ENCODE measurements at regions not wholly inside any gene's neighbourhood (a gene's known extent, or its start where the extent isn't known, plus 50 kb on each side); places are given as distances from the start of the nearest gene placed in this dataset.

DNA sequence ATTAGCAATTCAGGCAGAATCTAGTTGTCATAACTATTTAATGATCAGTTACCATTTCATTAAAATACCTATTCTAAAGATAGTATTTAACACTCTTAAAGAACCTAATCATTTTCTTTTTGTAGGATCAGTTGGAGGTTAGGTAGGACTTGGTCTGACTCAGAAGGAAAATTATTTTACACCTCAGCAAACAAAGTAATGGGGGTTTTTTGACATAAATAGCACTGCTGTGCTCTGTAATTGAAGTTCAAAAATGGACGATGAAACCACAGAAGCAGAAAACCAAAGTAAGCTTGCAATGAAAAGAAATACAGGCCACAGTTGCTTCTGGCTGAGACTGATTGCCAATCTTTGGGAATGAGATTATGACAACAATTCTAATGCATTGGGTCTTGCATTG, 187.0 kb upstream of the TRPM3 start:
- Histone ChIP-seq H3K9ac (ENCODE audit: low read length) (no peak overlapping the region), H3K27me3 (ENCODE audit: insufficient read depth, low read length) (no peaks in the 10 kb centered on the region), H3K9me2 (ENCODE audit: low read depth, low read length) (no peaks in the 10 kb centered on the region), H3K4me1 (ENCODE audit: insufficient read depth, low read length, severe bottlenecking) (no peaks in the 10 kb centered on the region), H2AFZ (ENCODE audit: low read length) (no peak overlapping the region), H4K20me1 (ENCODE audit: insufficient read depth, low read length) (no peaks in the 10 kb centered on the region), H3F3A (ENCODE audit: insufficient read depth, low read length) (no peaks in the 10 kb centered on the region), H3K4me3 (ENCODE audit: low read depth, low read length, poor library complexity, severe bottlenecking) (no peak overlapping the region), H3K36me3 (ENCODE audit: insufficient read depth, low read length) (no peaks in the 10 kb centered on the region), H3K9me3 (ENCODE audit: low read length) (no peaks in the 10 kb centered on the region), H3K27ac (ENCODE audit: low read depth, low read length, poor library complexity, severe bottlenecking) (no peak overlapping the region), H3K79me2 (ENCODE audit: insufficient read depth, low read length) (no peaks in the 10 kb centered on the region), H3K4me2 (ENCODE audit: low read length) (no peak overlapping the region)
- TF ChIP-seq EZH2 (IDR thresholded peaks at IDR 0.05; ENCODE audit: borderline replicate concordance, low read length) = no peak
- TF ChIP-seq, protein P1, sequence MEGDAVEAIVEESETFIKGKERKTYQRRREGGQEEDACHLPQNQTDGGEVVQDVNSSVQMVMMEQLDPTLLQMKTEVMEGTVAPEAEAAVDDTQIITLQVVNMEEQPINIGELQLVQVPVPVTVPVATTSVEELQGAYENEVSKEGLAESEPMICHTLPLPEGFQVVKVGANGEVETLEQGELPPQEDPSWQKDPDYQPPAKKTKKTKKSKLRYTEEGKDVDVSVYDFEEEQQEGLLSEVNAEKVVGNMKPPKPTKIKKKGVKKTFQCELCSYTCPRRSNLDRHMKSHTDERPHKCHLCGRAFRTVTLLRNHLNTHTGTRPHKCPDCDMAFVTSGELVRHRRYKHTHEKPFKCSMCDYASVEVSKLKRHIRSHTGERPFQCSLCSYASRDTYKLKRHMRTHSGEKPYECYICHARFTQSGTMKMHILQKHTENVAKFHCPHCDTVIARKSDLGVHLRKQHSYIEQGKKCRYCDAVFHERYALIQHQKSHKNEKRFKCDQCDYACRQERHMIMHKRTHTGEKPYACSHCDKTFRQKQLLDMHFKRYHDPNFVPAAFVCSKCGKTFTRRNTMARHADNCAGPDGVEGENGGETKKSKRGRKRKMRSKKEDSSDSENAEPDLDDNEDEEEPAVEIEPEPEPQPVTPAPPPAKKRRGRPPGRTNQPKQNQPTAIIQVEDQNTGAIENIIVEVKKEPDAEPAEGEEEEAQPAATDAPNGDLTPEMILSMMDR (IDR thresholded peaks at IDR 0.05; ENCODE audit: low read length) = no peak

DNA sequence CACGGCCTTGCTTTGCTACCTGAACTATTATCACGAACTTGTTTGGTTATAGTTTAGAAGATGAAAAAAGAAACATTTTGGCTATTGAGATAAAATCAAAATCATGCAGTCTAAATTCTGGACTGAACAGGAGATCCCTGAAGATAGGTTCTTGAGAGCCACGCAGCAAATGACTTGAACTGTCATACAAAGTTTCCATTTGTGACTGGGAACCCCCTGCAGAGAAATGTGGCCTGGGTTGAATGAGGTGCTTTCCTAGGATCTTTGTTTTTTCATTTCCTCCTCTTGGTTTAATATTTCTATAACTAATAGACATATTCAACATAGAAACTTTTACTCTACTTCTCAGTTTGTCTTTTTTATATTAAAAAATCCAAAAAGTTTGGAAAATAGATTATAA, 184.7 kb upstream of the TRPM3 start:
- no peak overlapping the region for H3K27ac ChIP-seq (ENCODE audit: low read depth, low read length, poor library complexity, severe bottlenecking)

DNA sequence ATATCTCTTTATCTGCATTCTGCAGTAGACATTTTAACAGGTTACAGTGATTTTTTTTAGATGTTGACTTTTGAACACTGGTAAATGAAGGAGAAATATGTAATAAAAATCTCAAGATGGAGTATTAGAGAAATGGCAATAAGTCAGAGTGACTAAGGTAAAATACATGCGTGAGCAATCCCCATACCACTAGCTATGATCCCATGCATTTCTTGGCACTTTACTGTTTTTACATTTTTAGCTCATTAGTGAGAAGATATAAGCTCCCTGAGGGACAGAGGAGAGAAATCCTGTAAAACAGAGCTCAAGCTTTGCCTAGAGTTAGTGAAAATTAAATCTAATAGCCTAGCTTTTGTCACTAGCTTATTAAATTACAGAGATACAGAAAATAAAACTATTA, 181.9 kb upstream of the TRPM3 start:
- Histone ChIP-seq H3K36me3 (ENCODE audit: insufficient read depth, low read length) (no peaks in the 10 kb centered on the region), H3K4me2 (ENCODE audit: low read length) (no peak overlapping the region), H3K79me2 (ENCODE audit: insufficient read depth, low read length) (no peaks in the 10 kb centered on the region), H3K9me3 (ENCODE audit: low read length) (no peaks in the 10 kb centered on the region), H3K9me2 (ENCODE audit: low read depth, low read length) (no peaks in the 10 kb centered on the region), H3K4me1 (ENCODE audit: insufficient read depth, low read length, severe bottlenecking) (no peaks in the 10 kb centered on the region), H3F3A (ENCODE audit: insufficient read depth, low read length) (no peaks in the 10 kb centered on the region), H4K20me1 (ENCODE audit: insufficient read depth, low read length) (no peaks in the 10 kb centered on the region), H2AFZ (ENCODE audit: low read length) (no peak overlapping the region), H3K27me3 (ENCODE audit: insufficient read depth, low read length) (no peaks in the 10 kb centered on the region), H3K27ac (ENCODE audit: low read depth, low read length, poor library complexity, severe bottlenecking) (no peak overlapping the region), H3K4me3 (ENCODE audit: low read depth, low read length, poor library complexity, severe bottlenecking) (no peak overlapping the region), H3K9ac (ENCODE audit: low read length) (no peak overlapping the region)
- TF ChIP-seq EZH2 (IDR thresholded peaks at IDR 0.05; ENCODE audit: borderline replicate concordance, low read length) = no peak
- TF ChIP-seq, protein P1 (IDR thresholded peaks at IDR 0.05; ENCODE audit: low read length) = no peak

More for the DNA sequence above, 184.7 kb upstream of the TRPM3 start:
- Histone ChIP-seq H3K9me3 (ENCODE audit: low read length) (no peaks in the 10 kb centered on the region), H4K20me1 (ENCODE audit: insufficient read depth, low read length) (no peaks in the 10 kb centered on the region), H3K27me3 (ENCODE audit: insufficient read depth, low read length) (no peaks in the 10 kb centered on the region), H3K4me3 (ENCODE audit: low read depth, low read length, poor library complexity, severe bottlenecking) (no peak overlapping the region), H3K4me2 (ENCODE audit: low read length) (no peak overlapping the region), H3K9me2 (ENCODE audit: low read depth, low read length) (no peaks in the 10 kb centered on the region), H3K79me2 (ENCODE audit: insufficient read depth, low read length) (no peaks in the 10 kb centered on the region), H2AFZ (ENCODE audit: low read length) (no peak overlapping the region), H3F3A (ENCODE audit: insufficient read depth, low read length) (no peaks in the 10 kb centered on the region), H3K9ac (ENCODE audit: low read length) (no peak overlapping the region), H3K36me3 (ENCODE audit: insufficient read depth, low read length) (no peaks in the 10 kb centered on the region), H3K4me1 (ENCODE audit: insufficient read depth, low read length, severe bottlenecking) (no peaks in the 10 kb centered on the region)
- no peak for TF ChIP-seq EZH2 (IDR thresholded peaks at IDR 0.05; ENCODE audit: borderline replicate concordance, low read length)
- TF ChIP-seq, protein P1 (IDR thresholded peaks at IDR 0.05; ENCODE audit: low read length) = no peak
